IPS DF 6.9 (cell line): ENCODE measurements at regions not wholly inside any gene's neighbourhood (a gene's known extent, or its start where the extent isn't known, plus 50 kb on each side); places are given as distances from the start of the nearest gene placed in this dataset.

ENCODE experiments used
- DNase-seq: peaks from one replicate; pipeline ENCODE4 v3.0.0-alpha.2; 2013; ENCODE audit warnings: low read depth, low spot score
- H3K27ac ChIP-seq: one replicate; pipeline ENCODE4 v1.5.1; 2013; ENCODE audit warnings: low read length, control low read depth
- H3K27me3 ChIP-seq: 2 replicates; pipeline ENCODE4 v1.6.1; 2013; ENCODE audit warnings: mild to moderate bottlenecking, low read length; ENCODE audit not compliant: control insufficient read depth, insufficient read depth
- H3K36me3 ChIP-seq: 2 replicates; pipeline ENCODE4 v1.6.1; 2013; ENCODE audit warnings: low read length; ENCODE audit not compliant: control insufficient read depth, insufficient read depth
- H3K4me1 ChIP-seq: 2 replicates; pipeline ENCODE4 v1.6.1; 2013; ENCODE audit warnings: low read length; ENCODE audit not compliant: control insufficient read depth, insufficient read depth
- H3K4me3 ChIP-seq: 2 replicates; pipeline ENCODE4 v1.5.1; 2013; ENCODE audit warnings: mild to moderate bottlenecking, low read length
- H3K9me3 ChIP-seq: 2 replicates; pipeline ENCODE4 v1.6.1; 2013; ENCODE audit warnings: low read length, inconsistent platforms; ENCODE audit not compliant: control insufficient read depth, insufficient read depth
- WGBS: extraction: QIAGEN DNeasy Blood & Tissue Kit; methylation state at CpG from one replicate; pipeline ENCODE4 v1.1.7; 2013; ENCODE audit warnings: mixed read lengths, missing lambda C conversion rate; ENCODE audit not compliant: insufficient read length, insufficient coverage; 5-methylcytosine and 5-hydroxymethylcytosine counted together

DNA sequence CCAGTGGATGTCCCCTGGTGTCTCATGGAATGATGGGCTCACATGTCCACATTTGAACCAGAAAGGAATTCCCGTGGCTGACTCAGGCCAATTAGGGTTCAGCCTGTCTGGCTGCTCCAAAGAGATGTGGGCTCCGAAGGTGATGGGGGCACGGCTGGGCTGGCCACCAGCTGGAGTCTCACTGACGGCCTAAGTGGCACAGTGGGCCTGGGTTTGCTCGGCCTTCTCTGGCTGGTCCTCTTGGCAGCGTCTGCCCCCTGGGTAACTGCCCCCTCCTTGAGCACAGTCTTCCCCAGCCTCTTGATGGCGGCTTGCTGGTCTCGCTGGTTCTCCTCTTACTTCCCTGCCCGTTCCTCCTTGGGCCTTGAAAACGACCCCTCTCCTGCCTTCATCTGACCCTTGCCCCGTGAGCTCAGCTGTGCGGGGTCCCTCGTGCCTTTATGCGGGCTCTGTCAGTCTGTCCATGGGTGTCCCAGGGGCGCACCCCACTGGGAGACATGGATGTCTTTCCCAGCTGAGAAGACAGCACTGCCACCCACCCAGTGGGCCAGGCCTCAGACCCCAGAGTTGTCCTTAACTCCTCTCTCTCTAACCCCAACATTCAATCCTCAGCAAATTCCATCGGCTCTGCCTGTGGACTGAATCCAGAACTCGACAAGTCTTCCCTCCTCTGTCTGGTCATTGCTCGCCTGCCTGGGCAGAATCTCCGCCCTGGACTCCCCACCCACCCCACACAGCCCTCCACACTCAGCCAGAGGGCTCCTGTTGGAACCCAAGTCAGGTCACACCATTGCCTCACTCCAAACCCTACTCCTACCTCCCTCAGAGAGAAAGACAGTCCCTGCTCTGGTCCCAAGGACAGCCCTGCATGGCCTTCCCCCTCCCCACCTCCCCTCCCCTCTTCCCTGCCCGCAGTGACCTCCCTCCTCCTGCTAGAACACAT, 78.7 kb downstream of the CEBPB start:
- WGBS, result no CpG with 5 or more reads among the region's 20 CpGs
- Histone ChIP-seq H3K9me3 (no peaks in the 10 kb centered on the region), H3K27ac (no peak overlapping the region), H3K4me1 (0 out of 2 replicates have a peak, but pooled peaks cover 1% of the 10 kb centered on the region), H3K4me3 (no peak overlapping the region), H3K27me3 (no peaks in the 10 kb centered on the region), H3K36me3 (no peaks in the 10 kb centered on the region)
- DNase-seq, result no peak

DNA sequence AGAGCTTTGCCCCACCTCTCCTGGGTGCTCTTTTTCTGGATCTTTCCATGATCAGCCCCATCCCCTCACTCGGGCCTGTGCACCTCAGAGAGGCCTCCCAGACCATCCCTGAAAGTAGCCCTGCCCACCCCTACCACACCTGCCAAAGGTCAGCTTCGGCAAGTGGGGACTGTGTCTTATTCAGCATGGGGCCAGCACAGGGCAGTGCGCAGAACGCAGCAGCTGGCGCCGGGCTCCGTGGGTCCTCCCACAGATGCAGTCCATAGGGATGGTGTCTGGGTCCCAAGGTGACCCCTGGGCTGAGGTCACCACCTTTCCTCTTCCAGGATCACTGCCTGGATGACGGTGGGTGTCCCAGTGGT, 79.4 kb downstream of the CEBPB start:
- Histone ChIP-seq H3K4me3 (no peak overlapping the region), H3K4me1 (0 out of 2 replicates have a peak, but pooled peaks cover 1% of the 10 kb centered on the region), H3K36me3 (no peaks in the 10 kb centered on the region), H3K9me3 (no peaks in the 10 kb centered on the region), H3K27me3 (no peaks in the 10 kb centered on the region), H3K27ac (no peak overlapping the region)
- no CpG with 5 or more reads among the region's 8 CpGs for WGBS
- no peak for DNase-seq

DNA sequence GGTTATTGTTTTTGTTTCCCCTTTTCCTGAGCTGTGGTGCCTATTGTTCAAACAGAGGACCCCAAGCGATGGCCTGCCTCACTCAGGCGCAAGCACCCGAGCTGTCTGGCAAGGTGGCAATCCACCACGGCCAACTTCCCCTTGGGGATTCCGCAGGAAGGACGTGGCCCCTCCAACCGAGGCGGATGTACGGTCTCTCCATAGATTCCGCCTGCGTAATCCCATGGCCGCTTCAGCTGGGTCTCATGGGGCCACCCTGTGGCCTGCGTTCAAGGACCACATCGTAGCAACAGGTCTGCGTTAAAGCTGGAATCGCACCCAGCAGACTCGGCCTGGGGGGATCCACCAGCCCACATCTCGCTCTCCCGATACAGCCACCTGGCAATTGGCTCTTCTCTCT, 79.9 kb downstream of the CEBPB start:
- Histone ChIP-seq H3K36me3 (no peaks in the 10 kb centered on the region), H3K4me1 (0 out of 2 replicates have a peak, but pooled peaks cover 1% of the 10 kb centered on the region), H3K9me3 (no peaks in the 10 kb centered on the region), H3K27me3 (no peaks in the 10 kb centered on the region), H3K4me3 (no peak overlapping the region), H3K27ac (no peak overlapping the region)
- no CpG with 5 or more reads among the region's 19 CpGs for WGBS
- DNase-seq, result no peak

DNA sequence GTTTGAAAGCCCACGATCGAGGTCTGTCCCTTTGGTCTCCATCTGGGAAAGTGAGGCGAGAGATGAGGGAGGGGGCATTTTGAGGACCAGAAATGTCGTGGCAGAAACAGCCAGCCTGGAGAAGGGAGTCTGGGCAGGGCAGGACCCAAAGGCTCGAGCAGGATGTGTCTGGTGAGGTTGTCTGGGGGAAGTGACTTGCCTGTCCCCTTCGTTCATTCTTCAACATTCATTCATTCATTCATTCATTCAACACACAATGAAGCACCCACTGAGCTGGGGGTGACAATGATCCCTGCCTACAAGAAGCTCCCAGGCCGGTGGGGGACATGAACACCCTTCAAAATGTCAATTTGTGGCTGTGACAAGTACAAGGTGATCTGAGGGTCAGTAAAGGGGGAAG, 80.5 kb downstream of the CEBPB start:
- WGBS, result no CpG with 5 or more reads among the region's 7 CpGs
- Histone ChIP-seq H3K4me1 (0 out of 2 replicates have a peak, but pooled peaks cover 1% of the 10 kb centered on the region), H3K36me3 (no peaks in the 10 kb centered on the region), H3K27me3 (no peaks in the 10 kb centered on the region), H3K4me3 (no peak overlapping the region), H3K9me3 (no peaks in the 10 kb centered on the region), H3K27ac (no peak overlapping the region)
- no peak for DNase-seq

DNA sequence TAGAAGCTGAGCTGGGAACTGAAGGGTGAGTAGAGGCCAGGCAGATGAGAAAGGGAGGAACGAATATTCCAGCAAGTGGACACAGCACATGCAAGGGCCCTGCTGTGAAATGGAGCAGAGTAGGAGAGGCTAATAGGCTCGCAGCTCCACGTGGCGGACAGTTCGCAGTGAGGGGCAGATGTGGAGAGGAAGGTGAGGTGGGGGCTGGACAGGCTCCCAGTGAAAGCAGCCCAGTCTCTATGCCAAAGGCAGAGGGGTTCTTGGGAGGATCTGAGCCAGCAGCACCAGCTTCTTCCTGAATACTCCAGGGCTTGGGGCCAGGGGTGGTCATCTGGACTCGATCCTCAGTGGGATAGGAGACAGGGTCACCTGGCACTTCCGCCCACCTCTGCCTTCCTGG, 81.0 kb downstream of the CEBPB start:
- Histone ChIP-seq H3K4me3 (no peak overlapping the region), H3K27ac (no peak overlapping the region)
- no CpG with 5 or more reads among the region's 7 CpGs for WGBS

DNA sequence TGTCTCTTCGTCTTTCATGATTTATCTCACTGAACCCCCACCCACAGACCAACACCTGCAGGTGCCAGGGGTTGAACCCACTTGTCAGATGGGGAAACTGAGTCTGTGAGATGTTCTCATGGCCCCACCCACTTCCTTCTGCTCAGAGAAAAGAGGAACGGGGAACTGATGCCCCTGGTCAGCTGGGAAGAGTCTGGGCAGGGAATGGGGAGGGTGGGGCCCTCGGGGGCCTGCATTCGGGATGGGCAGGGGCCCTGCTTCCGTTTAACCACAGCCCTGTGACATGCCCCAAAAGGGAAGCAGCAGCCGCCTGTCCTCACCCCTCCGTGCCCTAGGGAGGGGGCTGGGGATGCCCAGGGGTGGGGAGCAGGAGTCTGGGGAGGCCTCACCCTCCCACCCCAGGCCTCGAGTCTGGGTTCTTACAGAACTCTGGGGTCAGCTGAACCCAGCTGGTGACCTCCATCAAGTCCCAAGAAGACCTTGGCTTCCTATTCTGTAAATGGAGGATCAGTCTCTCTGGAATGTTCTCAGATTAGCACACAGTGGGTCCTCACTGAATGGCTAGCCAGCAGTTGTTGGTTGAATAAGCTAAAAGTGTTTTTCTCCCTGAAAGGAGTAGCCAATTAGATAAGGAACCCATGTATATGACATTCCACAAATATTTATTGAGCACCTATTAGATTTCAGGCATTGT, 81.5 kb downstream of the CEBPB start:
- no peak for DNase-seq
- 0 out of 2 replicates have a peak, but pooled peaks cover 1% of the 10 kb centered on the region for H3K4me1 ChIP-seq
- no CpG with 5 or more reads among the region's 8 CpGs for WGBS

More for the DNA sequence above, 81.0 kb downstream of the CEBPB start:
- Histone ChIP-seq H3K4me1 (0 out of 2 replicates have a peak, but pooled peaks cover 1% of the 10 kb centered on the region), H3K36me3 (no peaks in the 10 kb centered on the region), H3K27me3 (no peaks in the 10 kb centered on the region), H3K9me3 (no peaks in the 10 kb centered on the region)
- no peak for DNase-seq

DNA sequence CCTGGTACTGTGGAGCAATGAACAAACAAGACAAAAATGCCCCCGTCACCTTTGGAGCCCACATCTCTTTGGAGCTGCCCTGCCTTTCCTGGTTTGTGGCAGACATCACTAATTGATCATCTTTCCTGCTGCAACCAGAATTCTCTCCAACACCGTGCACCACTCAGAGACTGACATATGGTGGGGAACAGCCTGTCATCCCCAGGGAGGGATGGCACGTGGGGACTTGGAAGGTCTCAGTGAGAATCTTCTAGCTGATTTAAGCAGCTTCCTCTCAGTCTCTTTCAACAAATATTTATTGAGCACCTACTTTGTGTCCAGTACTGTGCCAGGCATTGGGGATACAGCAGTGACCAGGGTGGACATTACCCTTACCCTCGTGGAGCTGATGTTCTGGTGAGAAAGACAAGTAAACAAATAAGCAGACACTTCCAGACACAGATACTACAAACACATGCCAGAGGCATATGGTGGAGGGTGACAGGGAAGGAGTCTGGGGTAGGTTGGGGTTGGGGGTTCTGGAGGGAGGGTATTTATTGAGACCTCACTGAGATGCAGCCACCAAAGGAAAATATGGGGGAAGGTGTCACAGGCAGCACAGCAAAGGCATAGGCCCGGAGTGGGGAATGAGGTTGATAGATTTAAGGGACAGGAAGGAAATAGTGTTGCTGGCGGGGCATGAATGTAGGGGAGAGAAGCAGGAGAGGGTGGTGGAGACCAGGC, 82.3 kb downstream of the CEBPB start:
- no peaks in the 10 kb centered on the region for H3K36me3 ChIP-seq
- no CpG with 5 or more reads among the region's 6 CpGs for WGBS
- DNase-seq, result no peak
- H3K27ac ChIP-seq, result no peak overlapping the region
- 0 out of 2 replicates have a peak, but pooled peaks cover under 1% of the 10 kb centered on the region for H3K4me1 ChIP-seq
- H3K4me3 ChIP-seq, result no peak overlapping the region
- no peaks in the 10 kb centered on the region for H3K9me3 ChIP-seq
- H3K27me3 ChIP-seq, result no peaks in the 10 kb centered on the region

More for the DNA sequence above, 81.5 kb downstream of the CEBPB start:
- H3K36me3 ChIP-seq, result no peaks in the 10 kb centered on the region
- H3K9me3 ChIP-seq, result no peaks in the 10 kb centered on the region
- H3K4me3 ChIP-seq, result no peak overlapping the region
- no peak overlapping the region for H3K27ac ChIP-seq
- H3K27me3 ChIP-seq, result no peaks in the 10 kb centered on the region

DNA sequence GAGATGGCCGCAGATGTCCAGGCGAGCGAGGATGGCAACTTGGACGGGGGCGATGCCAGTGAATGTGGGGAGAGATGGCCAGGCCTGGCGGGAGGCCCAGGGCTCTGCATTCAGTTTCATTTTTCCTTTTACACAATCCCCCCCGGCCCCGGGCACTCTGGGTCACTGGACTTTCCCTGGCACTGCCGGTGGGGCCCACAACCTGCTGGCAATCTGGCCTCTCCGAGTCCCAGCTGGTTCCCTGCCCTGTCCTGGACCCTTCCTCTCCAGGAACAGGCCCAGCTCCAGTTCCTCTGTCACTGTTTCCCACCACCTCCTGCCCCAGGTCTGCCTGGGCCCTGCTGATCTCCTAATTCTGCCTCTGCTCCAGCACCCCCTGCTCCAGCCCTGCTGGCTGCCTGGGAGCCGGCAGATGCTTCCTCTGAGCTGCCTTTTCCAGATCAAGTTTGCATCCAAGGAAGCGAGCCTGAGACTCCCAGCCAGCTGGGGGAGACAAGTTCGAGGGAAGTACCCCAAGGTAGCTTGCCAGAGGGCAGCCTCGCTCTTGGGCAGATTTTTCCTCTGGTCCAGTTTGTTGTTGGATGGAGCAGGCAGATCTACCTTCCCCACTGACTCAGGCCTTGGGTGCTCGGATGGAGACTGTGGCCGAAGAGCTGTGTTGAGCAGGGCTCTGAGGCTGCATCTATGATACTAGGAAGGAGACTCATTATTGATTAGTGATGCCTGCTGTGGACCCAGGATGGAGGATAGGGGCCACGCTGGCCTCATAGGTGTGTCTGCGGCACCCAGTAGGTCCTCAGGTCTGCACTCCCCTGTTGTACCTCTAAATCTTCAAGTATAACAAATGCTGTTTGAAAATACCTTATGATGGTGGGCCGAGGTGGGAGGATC, 83.2 kb downstream of the CEBPB start:
- Histone ChIP-seq H3K4me3 (no peak overlapping the region), H3K27me3 (no peaks in the 10 kb centered on the region), H3K36me3 (no peaks in the 10 kb centered on the region), H3K9me3 (no peaks in the 10 kb centered on the region), H3K27ac (no peak overlapping the region), H3K4me1 (no peaks in the 10 kb centered on the region)
- DNase-seq, result no peak
- no CpG with 5 or more reads among the region's 19 CpGs for WGBS

DNA sequence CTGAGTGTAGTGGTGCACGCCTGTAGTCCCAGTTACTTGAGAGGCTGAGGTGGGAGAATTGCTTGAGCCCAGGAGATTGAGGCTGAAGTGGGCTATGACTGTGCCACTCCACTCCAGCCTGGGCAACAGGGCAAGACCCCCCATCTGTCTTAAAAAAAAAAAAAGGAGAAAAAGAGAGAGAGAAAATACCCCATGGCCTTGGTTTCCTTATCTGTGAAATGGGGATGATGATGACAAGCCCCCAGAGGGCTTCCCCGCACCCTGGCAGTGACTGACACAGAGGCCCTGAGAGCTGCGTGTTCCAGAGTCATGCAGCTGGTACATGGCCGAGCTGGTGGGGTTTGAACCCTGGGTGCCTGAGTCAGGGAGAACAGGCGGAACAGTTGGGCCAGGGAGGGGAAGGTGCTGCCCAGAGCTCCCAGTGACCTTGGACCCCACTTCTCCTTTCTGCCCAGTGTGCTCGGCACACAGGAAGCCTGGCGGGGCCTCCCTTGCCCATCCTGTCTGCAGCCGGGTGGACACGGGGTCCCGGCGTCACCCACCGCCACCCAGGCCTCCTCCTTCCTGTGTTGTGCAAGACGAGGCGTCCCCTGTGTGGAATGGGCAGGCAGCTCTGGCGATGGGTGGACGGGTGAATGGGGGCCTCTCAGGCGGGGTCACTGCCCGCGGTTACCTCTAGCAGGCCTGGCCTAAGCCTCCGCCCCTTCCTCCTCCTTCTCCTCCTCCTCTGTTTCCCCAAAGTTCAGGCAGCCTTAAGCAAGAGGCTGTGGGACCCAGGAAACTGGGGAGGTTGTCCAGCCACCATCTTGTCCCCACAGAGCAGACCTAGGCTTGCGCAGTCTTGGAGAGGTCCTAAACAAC, 84.2 kb downstream of the CEBPB start:
- H3K27ac ChIP-seq, result no peak overlapping the region
- H3K4me3 ChIP-seq, result no peak overlapping the region; the same call in 1 of the 2 replicates
- WGBS, result no CpG with 5 or more reads among the region's 21 CpGs
- H3K27me3 ChIP-seq, result no peaks in the 10 kb centered on the region
- H3K9me3 ChIP-seq, result no peaks in the 10 kb centered on the region
- no peaks in the 10 kb centered on the region for H3K4me1 ChIP-seq
- DNase-seq, result no peak
- H3K36me3 ChIP-seq, result no peaks in the 10 kb centered on the region
